ENCODE measurements at regions not wholly inside any gene's neighbourhood (a gene's known extent, or its start where the extent isn't known, plus 50 kb on each side); places are given as distances from the start of the nearest gene placed in this dataset.

- H3K4me3 ChIP-seq (ENCODE audit: control insufficient read depth in 1 of 2, extremely low read depth in 1 of 2, low read length in 1 of 2), result no peak overlapping the region
- H3K9me3 Mint-ChIP-seq, result peaks cover 10 to 14% (median 14%) of the 10 kb centered on the region in 3 donors
- no peaks in the 10 kb centered on the region for H3K4me1 Mint-ChIP-seq
- H3K27me3 ChIP-seq (replicated peaks in 1 of 2; ENCODE audit: control insufficient read depth in 2 of 2, extremely low read depth in 1 of 2, insufficient read depth in 2 of 2, low read length in 1 of 2), result peaks cover 0 to 4% of the 10 kb centered on the region in 2 experiments
- POLR2A ChIA-PET, result no interaction called here
- H3K4me1 ChIP-seq (ENCODE audit: control insufficient read depth in 1 of 2, extremely low read depth in 1 of 2, insufficient read depth in 2 of 2, low read length in 2 of 2), result no peaks in the 10 kb centered on the region
- H3K36me3 Mint-ChIP-seq, result no peaks in the 10 kb centered on the region
- no peak overlapping the region for H3K4me3 Mint-ChIP-seq
- ATAC-seq (replicated peaks in 1 of 4), result no peak
- H3K27ac Mint-ChIP-seq, result no peak overlapping the region
- no peaks in the 10 kb centered on the region for H3K9me3 ChIP-seq
- no peak for DNase-seq
- no peaks in the 10 kb centered on the region for H3K36me3 ChIP-seq (ENCODE audit: control insufficient read depth in 2 of 2, extremely low read depth in 1 of 2, insufficient read depth in 1 of 2, low read length in 1 of 2)
- H3K27me3 Mint-ChIP-seq, result peaks cover 2 to 3% of the 10 kb centered on the region in 2 donors
- CTCF ChIA-PET, result no interaction called here
- WGBS (ENCODE audit: insufficient coverage), result 84% methylated on average over 9 of the region's 9 CpGs
- no peak overlapping the region for H3K27ac ChIP-seq (ENCODE audit: low read length)
Measured at GRCh38 chr6:99022039-99022609, 74.4 kb upstream of the FBXL4 start.

GRCh38 chr6:99019381-99019780 is 71.6 kb upstream of the FBXL4 start:
- H3K27ac ChIP-seq (ENCODE audit: low read length), result no peak overlapping the region
- no peak for ATAC-seq (replicated peaks in 1 of 4)
- H3K9me3 ChIP-seq, result no peaks in the 10 kb centered on the region
- no peaks in the 10 kb centered on the region for H3K27me3 ChIP-seq (replicated peaks in 1 of 2; ENCODE audit: control insufficient read depth in 2 of 2, extremely low read depth in 1 of 2, insufficient read depth in 2 of 2, low read length in 1 of 2)
- Mint-ChIP-seq H3K36me3 (no peaks in the 10 kb centered on the region), H3K9me3 (peaks cover 0 to 3% (median 0%) of the 10 kb centered on the region in 3 donors), H3K27ac (no peak overlapping the region), H3K4me3 (no peak overlapping the region), H3K4me1 (no peaks in the 10 kb centered on the region), H3K27me3 (peaks cover 2 to 3% of the 10 kb centered on the region in 2 donors)
- POLR2A ChIA-PET, result no interaction called here
- H3K36me3 ChIP-seq (ENCODE audit: control insufficient read depth in 2 of 2, extremely low read depth in 1 of 2, insufficient read depth in 1 of 2, low read length in 1 of 2), result no peaks in the 10 kb centered on the region
- no peak for DNase-seq
- no peak overlapping the region for H3K4me3 ChIP-seq (ENCODE audit: control insufficient read depth in 1 of 2, extremely low read depth in 1 of 2, low read length in 1 of 2)
- WGBS (ENCODE audit: insufficient coverage), result no CpG with 5 or more reads among the region's 1 CpG
- CTCF ChIA-PET, result interaction anchor here in 1 of 2 donors (0.6 kb wide), 1 partner anchor 793 kb away, joined by 9 read pairs; no protein-coding TSS in a partner anchor
- no peaks in the 10 kb centered on the region for H3K4me1 ChIP-seq (ENCODE audit: control insufficient read depth in 1 of 2, extremely low read depth in 1 of 2, insufficient read depth in 2 of 2, low read length in 2 of 2)

GRCh38 chr6:99017150-99017549 is 69.4 kb upstream of the FBXL4 start:
- no peaks in the 10 kb centered on the region for H3K4me1 Mint-ChIP-seq
- H3K4me3 Mint-ChIP-seq, result no peak overlapping the region
- H3K27me3 ChIP-seq (replicated peaks in 1 of 2; ENCODE audit: control insufficient read depth in 2 of 2, extremely low read depth in 1 of 2, insufficient read depth in 2 of 2, low read length in 1 of 2), result no peaks in the 10 kb centered on the region
- DNase-seq (no peak), ATAC-seq (replicated peaks in 1 of 4) (no peak)
- CTCF ChIA-PET, result no interaction called here
- no peaks in the 10 kb centered on the region for H3K9me3 ChIP-seq
- H3K36me3 Mint-ChIP-seq, result no peaks in the 10 kb centered on the region
- H3K27ac ChIP-seq (ENCODE audit: low read length), result no peak overlapping the region
- no CpG with 5 or more reads among the region's 1 CpG for WGBS (ENCODE audit: insufficient coverage)
- H3K27ac Mint-ChIP-seq, result no peak overlapping the region
- no peak overlapping the region for H3K4me3 ChIP-seq (ENCODE audit: control insufficient read depth in 1 of 2, extremely low read depth in 1 of 2, low read length in 1 of 2)
- POLR2A ChIA-PET, result no interaction called here
- H3K9me3 Mint-ChIP-seq, result no peaks in the 10 kb centered on the region
- peaks cover 0 to 4% of the 10 kb centered on the region in 2 donors for H3K27me3 Mint-ChIP-seq
- no peaks in the 10 kb centered on the region for H3K4me1 ChIP-seq (ENCODE audit: control insufficient read depth in 1 of 2, extremely low read depth in 1 of 2, insufficient read depth in 2 of 2, low read length in 2 of 2)
- no peaks in the 10 kb centered on the region for H3K36me3 ChIP-seq (ENCODE audit: control insufficient read depth in 2 of 2, extremely low read depth in 1 of 2, insufficient read depth in 1 of 2, low read length in 1 of 2)

GRCh38 chr6:99016355-99016754 is 68.6 kb upstream of the FBXL4 start:
- no peak overlapping the region for H3K27ac ChIP-seq (ENCODE audit: low read length)
- ChIA-PET CTCF (no interaction called here), POLR2A (no interaction called here)
- H3K27me3 ChIP-seq (replicated peaks in 1 of 2; ENCODE audit: control insufficient read depth in 2 of 2, extremely low read depth in 1 of 2, insufficient read depth in 2 of 2, low read length in 1 of 2), result no peaks in the 10 kb centered on the region
- 0% methylated on average over 1 of the region's 1 CpG for WGBS (ENCODE audit: insufficient coverage)
- H3K4me1 ChIP-seq (ENCODE audit: control insufficient read depth in 1 of 2, extremely low read depth in 1 of 2, insufficient read depth in 2 of 2, low read length in 2 of 2), result no peaks in the 10 kb centered on the region
- Mint-ChIP-seq H3K9me3 (no peaks in the 10 kb centered on the region), H3K27ac (no peak overlapping the region), H3K4me1 (no peaks in the 10 kb centered on the region), H3K36me3 (no peaks in the 10 kb centered on the region), H3K4me3 (no peak overlapping the region), H3K27me3 (peaks cover 0 to 4% of the 10 kb centered on the region in 2 donors)
- ATAC-seq (replicated peaks in 1 of 4), result no peak
- no peaks in the 10 kb centered on the region for H3K9me3 ChIP-seq
- no peak for DNase-seq
- no peaks in the 10 kb centered on the region for H3K36me3 ChIP-seq (ENCODE audit: control insufficient read depth in 2 of 2, extremely low read depth in 1 of 2, insufficient read depth in 1 of 2, low read length in 1 of 2)
- H3K4me3 ChIP-seq (ENCODE audit: control insufficient read depth in 1 of 2, extremely low read depth in 1 of 2, low read length in 1 of 2), result no peak overlapping the region

- no CpG with 5 or more reads among the region's 1 CpG for WGBS (ENCODE audit: insufficient coverage)
- Mint-ChIP-seq H3K36me3 (no peaks in the 10 kb centered on the region), H3K4me1 (no peaks in the 10 kb centered on the region), H3K27ac (no peak overlapping the region), H3K4me3 (no peak overlapping the region), H3K9me3 (no peaks in the 10 kb centered on the region), H3K27me3 (peaks cover 4 to 6% of the 10 kb centered on the region in 2 donors)
- no peaks in the 10 kb centered on the region for H3K27me3 ChIP-seq (replicated peaks in 1 of 2; ENCODE audit: control insufficient read depth in 2 of 2, extremely low read depth in 1 of 2, insufficient read depth in 2 of 2, low read length in 1 of 2)
- no peaks in the 10 kb centered on the region for H3K4me1 ChIP-seq (ENCODE audit: control insufficient read depth in 1 of 2, extremely low read depth in 1 of 2, insufficient read depth in 2 of 2, low read length in 2 of 2)
- no peak for DNase-seq
- no peaks in the 10 kb centered on the region for H3K9me3 ChIP-seq
- ChIA-PET POLR2A (no interaction called here), CTCF (no interaction called here)
- H3K36me3 ChIP-seq (ENCODE audit: control insufficient read depth in 2 of 2, extremely low read depth in 1 of 2, insufficient read depth in 1 of 2, low read length in 1 of 2), result no peaks in the 10 kb centered on the region
- ATAC-seq (replicated peaks in 1 of 4), result no peak
- no peak overlapping the region for H3K4me3 ChIP-seq (ENCODE audit: control insufficient read depth in 1 of 2, extremely low read depth in 1 of 2, low read length in 1 of 2)
- H3K27ac ChIP-seq (ENCODE audit: low read length), result no peak overlapping the region
Measured at GRCh38 chr6:99014061-99014460, 66.3 kb upstream of the FBXL4 start.

- H3K9me3 Mint-ChIP-seq, result no peaks in the 10 kb centered on the region
- CTCF ChIA-PET, result no interaction called here
- no peaks in the 10 kb centered on the region for H3K4me1 Mint-ChIP-seq
- no peaks in the 10 kb centered on the region for H3K36me3 Mint-ChIP-seq
- H3K4me3 Mint-ChIP-seq, result no peak overlapping the region
- POLR2A ChIA-PET, result no interaction called here
- no peaks in the 10 kb centered on the region for H3K4me1 ChIP-seq (ENCODE audit: control insufficient read depth in 1 of 2, extremely low read depth in 1 of 2, insufficient read depth in 2 of 2, low read length in 2 of 2)
- no peaks in the 10 kb centered on the region for H3K9me3 ChIP-seq
- ATAC-seq (replicated peaks in 1 of 4), result no peak
- no peak overlapping the region for H3K27ac Mint-ChIP-seq
- no peaks in the 10 kb centered on the region for H3K27me3 ChIP-seq (replicated peaks in 1 of 2; ENCODE audit: control insufficient read depth in 2 of 2, extremely low read depth in 1 of 2, insufficient read depth in 2 of 2, low read length in 1 of 2)
- H3K27me3 Mint-ChIP-seq, result peaks cover 4 to 7% of the 10 kb centered on the region in 2 donors
- DNase-seq, result no peak
- no CpG with 5 or more reads among the region's 3 CpGs for WGBS (ENCODE audit: insufficient coverage)
- no peaks in the 10 kb centered on the region for H3K36me3 ChIP-seq (ENCODE audit: control insufficient read depth in 2 of 2, extremely low read depth in 1 of 2, insufficient read depth in 1 of 2, low read length in 1 of 2)
- H3K4me3 ChIP-seq (ENCODE audit: control insufficient read depth in 1 of 2, extremely low read depth in 1 of 2, low read length in 1 of 2), result no peak overlapping the region
- H3K27ac ChIP-seq (ENCODE audit: low read length), result no peak overlapping the region
Measured at GRCh38 chr6:99013661-99014060, 65.9 kb upstream of the FBXL4 start.

- Histone ChIP-seq H3K27ac (ENCODE audit: low read length) (no peak overlapping the region), H3K4me1 (ENCODE audit: control insufficient read depth in 1 of 2, extremely low read depth in 1 of 2, insufficient read depth in 2 of 2, low read length in 2 of 2) (no peaks in the 10 kb centered on the region), H3K27me3 (replicated peaks in 1 of 2; ENCODE audit: control insufficient read depth in 2 of 2, extremely low read depth in 1 of 2, insufficient read depth in 2 of 2, low read length in 1 of 2) (no peaks in the 10 kb centered on the region), H3K9me3 (no peaks in the 10 kb centered on the region), H3K4me3 (ENCODE audit: control insufficient read depth in 1 of 2, extremely low read depth in 1 of 2, low read length in 1 of 2) (no peak overlapping the region), H3K36me3 (ENCODE audit: control insufficient read depth in 2 of 2, extremely low read depth in 1 of 2, insufficient read depth in 1 of 2, low read length in 1 of 2) (no peaks in the 10 kb centered on the region)
- CTCF ChIA-PET, result no interaction called here
- 57% methylated on average over 1 of the region's 2 CpGs for WGBS (ENCODE audit: insufficient coverage)
- H3K4me3 Mint-ChIP-seq, result no peak overlapping the region
- peaks cover 4 to 7% of the 10 kb centered on the region in 2 donors for H3K27me3 Mint-ChIP-seq
- H3K36me3 Mint-ChIP-seq, result no peaks in the 10 kb centered on the region
- H3K9me3 Mint-ChIP-seq, result no peaks in the 10 kb centered on the region
- no peak for ATAC-seq (replicated peaks in 1 of 4)
- no peaks in the 10 kb centered on the region for H3K4me1 Mint-ChIP-seq
- POLR2A ChIA-PET, result no interaction called here
- H3K27ac Mint-ChIP-seq, result no peak overlapping the region
- no peak for DNase-seq
Measured at GRCh38 chr6:99013145-99013544, 65.4 kb upstream of the FBXL4 start.

Measured in T-cell (primary cell).